SK-N-SH treated with all-trans-retinoic acid at 6 μM for 48 hours (cell line): ENCODE measurements at regions not wholly inside any gene's neighbourhood (a gene's known extent, or its start where the extent isn't known, plus 50 kb on each side); places are given as distances from the start of the nearest gene placed in this dataset.

Experiments used
- ATAC-seq: fragments of 200-7000 bp; cut with Tn5 transposase; 3 replicates; pipeline ENCODE4 v1.9.1; 2020; ENCODE audit warnings: mild to moderate bottlenecking, moderate library complexity
- ARNTL ChIP-seq: fragments of 450-650 bp; formaldehyde crosslinking; IDR thresholded peaks from 2 replicates; pipeline ENCODE4 v1.5.0; 2020; ENCODE audit warnings: low read depth, mild to moderate bottlenecking, moderate library complexity, borderline replicate concordance
- BACH2 ChIP-seq: fragments of 250-450 bp; sonication (Bioruptor Pico); IDR thresholded peaks from 2 replicates; pipeline ENCODE4 v1.9.0; 2021; ENCODE audit warnings: mild to moderate bottlenecking, borderline replicate concordance
- ESRRG ChIP-seq: fragments of 250-450 bp; sonication (Bioruptor Pico); IDR thresholded peaks from 2 replicates; pipeline ENCODE4 v1.6.1; 2021; ENCODE audit warnings: mild to moderate bottlenecking
- GLIS3 ChIP-seq: fragments of 250-450 bp; sonication (Bioruptor Pico); IDR thresholded peaks from 2 replicates; pipeline ENCODE4 v1.5.0; 2020; ENCODE audit warnings: mild to moderate bottlenecking, moderate library complexity
- ISL1 ChIP-seq: fragments of 250-450 bp; sonication (Bioruptor Pico); IDR thresholded peaks from 2 replicates; pipeline ENCODE4 v2.1.2; 2022; ENCODE audit warnings: mild to moderate bottlenecking, moderate library complexity
- OSR1 ChIP-seq: fragments of 250-450 bp; sonication (Bioruptor Pico); IDR thresholded peaks from 2 replicates; pipeline ENCODE4 v1.8.0; 2022; ENCODE audit warnings: moderate library complexity, mild to moderate bottlenecking, inconsistent platforms
- PPARA ChIP-seq: fragments of 250-450 bp; sonication (Bioruptor Pico); IDR thresholded peaks from 2 replicates; pipeline ENCODE4 v1.5.0; 2020; ENCODE audit warnings: mild to moderate bottlenecking, borderline replicate concordance
- SNAI2 ChIP-seq: fragments of 250-450 bp; sonication (Bioruptor Pico); IDR thresholded peaks from 2 replicates; pipeline ENCODE4 v1.5.0; 2020; ENCODE audit warnings: mild to moderate bottlenecking, moderate library complexity
- TCF4 ChIP-seq: fragments of 250-450 bp; sonication (Bioruptor Pico); IDR thresholded peaks from 2 replicates; pipeline ENCODE4 v1.8.0; 2021; ENCODE audit warnings: mild to moderate bottlenecking, moderate library complexity, borderline replicate concordance
- TOX ChIP-seq: fragments of 250-450 bp; sonication (Bioruptor Pico); IDR thresholded peaks from 2 replicates; pipeline ENCODE4 v1.8.0; 2021; ENCODE audit warnings: mild to moderate bottlenecking, moderate library complexity, borderline replicate concordance
- ZC3H10 ChIP-seq: fragments of 250-450 bp; sonication (Bioruptor Pico); IDR thresholded peaks from 2 replicates; pipeline ENCODE4 v1.5.1; 2021; ENCODE audit warnings: mild to moderate bottlenecking, moderate library complexity
- ZFP30 ChIP-seq: fragments of 450-650 bp; formaldehyde crosslinking; IDR thresholded peaks from 2 replicates; pipeline ENCODE4 v1.5.0; 2022; ENCODE audit warnings: mild to moderate bottlenecking, moderate library complexity
- ZNF565 ChIP-seq: fragments of 450-650 bp; formaldehyde crosslinking; conservative IDR thresholded peaks from 2 replicates; pipeline ENCODE4 v1.5.0; 2020; ENCODE audit warnings: low read depth, mild to moderate bottlenecking, moderate library complexity
- ZNF70 ChIP-seq: fragments of 450-650 bp; formaldehyde crosslinking; IDR thresholded peaks from 2 replicates; pipeline ENCODE4 v1.5.0; 2020; ENCODE audit warnings: mild to moderate bottlenecking, moderate library complexity
- ZNF8 ChIP-seq: fragments of 450-650 bp; formaldehyde crosslinking; IDR thresholded peaks from 2 replicates; pipeline ENCODE4 v1.5.0; 2020; ENCODE audit warnings: mild to moderate bottlenecking, moderate library complexity
- TF ChIP-seq, protein P1 (sequence below): fragments of 250-450 bp; sonication (Bioruptor Pico); IDR thresholded peaks from 2 replicates; pipeline ENCODE4 v1.5.0; 2020; ENCODE audit warnings: mild to moderate bottlenecking, moderate library complexity
- TF ChIP-seq, protein P2 (sequence below): fragments of 250-450 bp; sonication (Bioruptor Pico); IDR thresholded peaks from 2 replicates; pipeline ENCODE4 v1.5.1; 2020; ENCODE audit warnings: low read depth, mild to moderate bottlenecking, moderate library complexity
- TF ChIP-seq, protein P3 (sequence below): fragments of 250-450 bp; sonication (Bioruptor Pico); IDR thresholded peaks from 2 replicates; pipeline ENCODE4 v1.8.0; 2021; ENCODE audit warnings: low read depth, mild to moderate bottlenecking, moderate library complexity, borderline replicate concordance
- TF ChIP-seq, protein P4 (sequence below): fragments of 250-450 bp; sonication (Bioruptor Pico); IDR thresholded peaks from 2 replicates; pipeline ENCODE4 v1.5.1; 2021; ENCODE audit warnings: mild to moderate bottlenecking, moderate library complexity
- TF ChIP-seq, protein P5 (sequence below): fragments of 250-450 bp; sonication (Bioruptor Pico); IDR thresholded peaks from 2 replicates; pipeline ENCODE4 v1.8.0; 2020; ENCODE audit warnings: mild to moderate bottlenecking, moderate library complexity, borderline replicate concordance

DNA sequence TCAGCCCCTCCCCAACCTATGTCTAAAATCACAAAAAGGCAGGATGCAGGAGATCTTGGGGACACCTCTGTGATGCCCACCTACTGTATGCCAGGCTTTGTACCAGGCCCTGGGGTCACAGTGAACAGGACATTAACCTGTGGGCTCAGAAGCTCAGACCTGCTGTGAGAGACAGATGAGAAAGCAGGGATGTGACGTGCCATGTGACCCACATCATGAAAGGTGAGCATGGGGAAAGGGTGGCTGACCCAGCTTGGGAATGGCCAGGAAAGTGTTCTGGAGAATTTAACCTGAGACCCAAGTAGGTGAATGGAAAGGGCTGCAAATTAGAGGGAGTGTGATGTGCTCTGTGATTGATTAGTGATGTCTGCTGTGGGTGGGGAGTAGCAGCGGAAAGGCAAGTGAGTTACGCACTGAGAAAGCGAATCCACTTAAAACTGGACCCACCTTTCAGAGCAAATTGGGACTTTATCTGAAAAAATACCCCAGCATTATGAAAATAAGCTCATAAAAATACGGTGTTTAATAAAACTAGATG lies 132.2 kb downstream of the IRF8 start:
- no peak for ATAC-seq
- TF ChIP-seq, protein P1, sequence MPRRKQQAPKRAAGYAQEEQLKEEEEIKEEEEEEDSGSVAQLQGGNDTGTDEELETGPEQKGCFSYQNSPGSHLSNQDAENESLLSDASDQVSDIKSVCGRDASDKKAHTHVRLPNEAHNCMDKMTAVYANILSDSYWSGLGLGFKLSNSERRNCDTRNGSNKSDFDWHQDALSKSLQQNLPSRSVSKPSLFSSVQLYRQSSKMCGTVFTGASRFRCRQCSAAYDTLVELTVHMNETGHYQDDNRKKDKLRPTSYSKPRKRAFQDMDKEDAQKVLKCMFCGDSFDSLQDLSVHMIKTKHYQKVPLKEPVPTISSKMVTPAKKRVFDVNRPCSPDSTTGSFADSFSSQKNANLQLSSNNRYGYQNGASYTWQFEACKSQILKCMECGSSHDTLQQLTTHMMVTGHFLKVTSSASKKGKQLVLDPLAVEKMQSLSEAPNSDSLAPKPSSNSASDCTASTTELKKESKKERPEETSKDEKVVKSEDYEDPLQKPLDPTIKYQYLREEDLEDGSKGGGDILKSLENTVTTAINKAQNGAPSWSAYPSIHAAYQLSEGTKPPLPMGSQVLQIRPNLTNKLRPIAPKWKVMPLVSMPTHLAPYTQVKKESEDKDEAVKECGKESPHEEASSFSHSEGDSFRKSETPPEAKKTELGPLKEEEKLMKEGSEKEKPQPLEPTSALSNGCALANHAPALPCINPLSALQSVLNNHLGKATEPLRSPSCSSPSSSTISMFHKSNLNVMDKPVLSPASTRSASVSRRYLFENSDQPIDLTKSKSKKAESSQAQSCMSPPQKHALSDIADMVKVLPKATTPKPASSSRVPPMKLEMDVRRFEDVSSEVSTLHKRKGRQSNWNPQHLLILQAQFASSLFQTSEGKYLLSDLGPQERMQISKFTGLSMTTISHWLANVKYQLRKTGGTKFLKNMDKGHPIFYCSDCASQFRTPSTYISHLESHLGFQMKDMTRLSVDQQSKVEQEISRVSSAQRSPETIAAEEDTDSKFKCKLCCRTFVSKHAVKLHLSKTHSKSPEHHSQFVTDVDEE (CRISPR knock-in tag) = no peak
- TF ChIP-seq ZFP30 (no peak), ESRRG (CRISPR knock-in tag) (no peak), BACH2 (CRISPR knock-in tag) (no peak), ISL1 (CRISPR knock-in tag) (no peak), ZNF8 (CRISPR knock-in tag) (no peak), GLIS3 (CRISPR knock-in tag) (no peak), TCF4 (CRISPR knock-in tag) (no peak), OSR1 (CRISPR knock-in tag) (no peak), TOX (no peak), SNAI2 (CRISPR knock-in tag) (no peak), ARNTL (no peak), ZNF70 (CRISPR knock-in tag) (no peak), ZNF565 (CRISPR knock-in tag) (no peak), ZC3H10 (no peak), PPARA (CRISPR knock-in tag) (no peak)
- TF ChIP-seq, protein P2, sequence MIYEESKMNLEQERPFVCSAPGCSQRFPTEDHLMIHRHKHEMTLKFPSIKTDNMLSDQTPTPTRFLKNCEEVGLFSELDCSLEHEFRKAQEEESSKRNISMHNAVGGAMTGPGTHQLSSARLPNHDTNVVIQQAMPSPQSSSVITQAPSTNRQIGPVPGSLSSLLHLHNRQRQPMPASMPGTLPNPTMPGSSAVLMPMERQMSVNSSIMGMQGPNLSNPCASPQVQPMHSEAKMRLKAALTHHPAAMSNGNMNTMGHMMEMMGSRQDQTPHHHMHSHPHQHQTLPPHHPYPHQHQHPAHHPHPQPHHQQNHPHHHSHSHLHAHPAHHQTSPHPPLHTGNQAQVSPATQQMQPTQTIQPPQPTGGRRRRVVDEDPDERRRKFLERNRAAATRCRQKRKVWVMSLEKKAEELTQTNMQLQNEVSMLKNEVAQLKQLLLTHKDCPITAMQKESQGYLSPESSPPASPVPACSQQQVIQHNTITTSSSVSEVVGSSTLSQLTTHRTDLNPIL (CRISPR knock-in tag) = no peak
- TF ChIP-seq, protein P3, sequence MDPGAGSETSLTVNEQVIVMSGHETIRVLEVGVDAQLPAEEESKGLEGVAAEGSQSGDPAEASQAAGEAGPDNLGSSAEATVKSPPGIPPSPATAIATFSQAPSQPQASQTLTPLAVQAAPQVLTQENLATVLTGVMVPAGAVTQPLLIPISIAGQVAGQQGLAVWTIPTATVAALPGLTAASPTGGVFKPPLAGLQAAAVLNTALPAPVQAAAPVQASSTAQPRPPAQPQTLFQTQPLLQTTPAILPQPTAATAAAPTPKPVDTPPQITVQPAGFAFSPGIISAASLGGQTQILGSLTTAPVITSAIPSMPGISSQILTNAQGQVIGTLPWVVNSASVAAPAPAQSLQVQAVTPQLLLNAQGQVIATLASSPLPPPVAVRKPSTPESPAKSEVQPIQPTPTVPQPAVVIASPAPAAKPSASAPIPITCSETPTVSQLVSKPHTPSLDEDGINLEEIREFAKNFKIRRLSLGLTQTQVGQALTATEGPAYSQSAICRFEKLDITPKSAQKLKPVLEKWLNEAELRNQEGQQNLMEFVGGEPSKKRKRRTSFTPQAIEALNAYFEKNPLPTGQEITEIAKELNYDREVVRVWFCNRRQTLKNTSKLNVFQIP (CRISPR knock-in tag) = no peak
- TF ChIP-seq, protein P4, sequence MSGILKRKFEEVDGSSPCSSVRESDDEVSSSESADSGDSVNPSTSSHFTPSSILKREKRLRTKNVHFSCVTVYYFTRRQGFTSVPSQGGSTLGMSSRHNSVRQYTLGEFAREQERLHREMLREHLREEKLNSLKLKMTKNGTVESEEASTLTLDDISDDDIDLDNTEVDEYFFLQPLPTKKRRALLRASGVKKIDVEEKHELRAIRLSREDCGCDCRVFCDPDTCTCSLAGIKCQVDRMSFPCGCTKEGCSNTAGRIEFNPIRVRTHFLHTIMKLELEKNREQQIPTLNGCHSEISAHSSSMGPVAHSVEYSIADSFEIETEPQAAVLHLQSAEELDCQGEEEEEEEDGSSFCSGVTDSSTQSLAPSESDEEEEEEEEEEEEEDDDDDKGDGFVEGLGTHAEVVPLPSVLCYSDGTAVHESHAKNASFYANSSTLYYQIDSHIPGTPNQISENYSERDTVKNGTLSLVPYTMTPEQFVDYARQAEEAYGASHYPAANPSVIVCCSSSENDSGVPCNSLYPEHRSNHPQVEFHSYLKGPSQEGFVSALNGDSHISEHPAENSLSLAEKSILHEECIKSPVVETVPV (CRISPR knock-in tag) = no peak
- TF ChIP-seq, protein P5, sequence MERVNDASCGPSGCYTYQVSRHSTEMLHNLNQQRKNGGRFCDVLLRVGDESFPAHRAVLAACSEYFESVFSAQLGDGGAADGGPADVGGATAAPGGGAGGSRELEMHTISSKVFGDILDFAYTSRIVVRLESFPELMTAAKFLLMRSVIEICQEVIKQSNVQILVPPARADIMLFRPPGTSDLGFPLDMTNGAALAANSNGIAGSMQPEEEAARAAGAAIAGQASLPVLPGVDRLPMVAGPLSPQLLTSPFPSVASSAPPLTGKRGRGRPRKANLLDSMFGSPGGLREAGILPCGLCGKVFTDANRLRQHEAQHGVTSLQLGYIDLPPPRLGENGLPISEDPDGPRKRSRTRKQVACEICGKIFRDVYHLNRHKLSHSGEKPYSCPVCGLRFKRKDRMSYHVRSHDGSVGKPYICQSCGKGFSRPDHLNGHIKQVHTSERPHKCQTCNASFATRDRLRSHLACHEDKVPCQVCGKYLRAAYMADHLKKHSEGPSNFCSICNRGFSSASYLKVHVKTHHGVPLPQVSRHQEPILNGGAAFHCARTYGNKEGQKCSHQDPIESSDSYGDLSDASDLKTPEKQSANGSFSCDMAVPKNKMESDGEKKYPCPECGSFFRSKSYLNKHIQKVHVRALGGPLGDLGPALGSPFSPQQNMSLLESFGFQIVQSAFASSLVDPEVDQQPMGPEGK (CRISPR knock-in tag) = no peak

DNA sequence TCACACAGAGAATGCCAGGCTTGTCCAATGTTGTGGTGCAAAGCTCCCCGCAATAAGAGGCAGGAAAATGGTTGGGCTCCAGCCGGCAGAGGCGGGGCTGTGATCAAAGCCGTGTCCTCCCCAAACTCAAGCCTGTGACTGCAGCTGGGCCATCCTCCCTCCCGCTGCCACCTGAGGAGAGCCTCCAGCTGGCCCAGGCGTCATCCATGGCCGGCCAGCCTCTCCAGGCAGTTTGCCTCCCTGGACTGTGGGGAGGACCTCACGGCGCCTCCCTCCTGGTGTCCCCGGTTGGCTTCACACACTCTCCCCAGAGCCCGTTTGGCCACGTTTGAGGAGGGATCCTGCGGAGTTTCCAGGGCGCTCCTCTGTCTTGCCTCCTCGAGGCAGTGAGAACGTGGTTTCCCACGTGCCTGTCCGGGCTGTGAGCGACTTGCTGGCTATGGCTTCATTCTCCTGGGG lies 134.1 kb downstream of the IRF8 start:
- no peak for ATAC-seq
- TF ChIP-seq PPARA (CRISPR knock-in tag) = no peak

DNA sequence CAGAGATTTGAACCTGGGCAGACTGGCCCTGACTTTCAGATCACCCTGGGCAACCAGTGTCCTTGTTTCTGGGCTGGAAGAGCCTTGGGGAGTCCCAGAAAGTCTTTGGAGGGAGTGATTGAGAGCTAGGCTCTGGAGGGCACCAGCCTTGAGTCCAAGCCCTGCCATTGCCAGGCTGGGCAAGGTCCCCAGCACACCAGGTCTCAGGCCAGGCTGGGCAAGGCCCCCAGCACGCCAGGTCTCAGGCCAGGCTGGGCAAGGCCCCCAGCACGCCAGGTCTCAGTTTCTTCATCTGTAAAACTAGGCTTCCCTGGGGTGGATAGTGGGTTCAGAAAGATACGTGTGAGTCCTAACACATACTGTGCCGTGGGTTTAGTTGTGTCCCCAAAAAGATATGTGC lies 135.0 kb downstream of the IRF8 start:
- no peak for ATAC-seq

More for the DNA sequence above, 135.0 kb downstream of the IRF8 start:
- TF ChIP-seq TCF4 (CRISPR knock-in tag) = no peak
- no peak for TF ChIP-seq GLIS3 (CRISPR knock-in tag)
- TF ChIP-seq, protein P2 (CRISPR knock-in tag) = no peak
- no peak for TF ChIP-seq OSR1 (CRISPR knock-in tag)
- TF ChIP-seq BACH2 (CRISPR knock-in tag) = no peak
- no peak for TF ChIP-seq ESRRG (CRISPR knock-in tag)
- TF ChIP-seq ZFP30 = no peak
- TF ChIP-seq TOX = no peak
- TF ChIP-seq, protein P1 (CRISPR knock-in tag) = no peak
- TF ChIP-seq ZC3H10 = no peak
- TF ChIP-seq SNAI2 (CRISPR knock-in tag) = no peak
- TF ChIP-seq ARNTL = no peak
